K562 (cell line): ENCODE measurements at regions not wholly inside any gene's neighbourhood (a gene's known extent, or its start where the extent isn't known, plus 50 kb on each side); places are given as distances from the start of the nearest gene placed in this dataset.

Experiments used
- BMI1 ChIP-seq: fragments of 150-350 bp; IDR thresholded peaks from 2 replicates; pipeline ENCODE4 v1.6.1; 2014; ENCODE audit warnings: low read length
- CHD2 ChIP-seq: IDR thresholded peaks from 2 replicates; pipeline ENCODE4 v1.6.1; 2011; ENCODE audit warnings: low read depth, low read length
- CREBBP ChIP-seq: IDR thresholded peaks from one replicate; pipeline ENCODE4 v1.6.1; 2012; ENCODE audit warnings: low read depth, mild to moderate bottlenecking, control low read depth, inconsistent platforms, low read length
- HOXB6 ChIP-seq: fragments of 250-450 bp; sonication (Bioruptor Pico); IDR thresholded peaks from 2 replicates; pipeline ENCODE4 v1.5.1; 2022; ENCODE audit warnings: mild to moderate bottlenecking, borderline replicate concordance
- JUN ChIP-seq, 2 experiments: sonication (generic) in 1 of 2; formaldehyde crosslinking in 1 of 2; IDR thresholded peaks; 2 replicates each; pipeline versions ENCODE4 v1.6.1 to v1.8.0; 2012 to 2022; ENCODE audit warnings: borderline replicate concordance in 2 of 2, mild to moderate bottlenecking in 2 of 2, improper control_type of control experiment in 1 of 2, low read depth in 1 of 2, low read length in 1 of 2, missing genetic modification reagents in 1 of 2
- PBX2 ChIP-seq, 2 experiments: IDR thresholded peaks in 1 of 2; conservative IDR thresholded peaks in 1 of 2; 2 replicates each; pipeline ENCODE4 v1.6.1; 2016; ENCODE audit warnings: low read depth in 2 of 2, mild to moderate bottlenecking in 1 of 2, missing compliant biosample characterization in 1 of 2, missing genetic modification characterization in 1 of 2, moderate library complexity in 1 of 2
- SMAD4 ChIP-seq: fragments of 250-450 bp; sonication (Bioruptor Pico); conservative IDR thresholded peaks from 2 replicates; pipeline ENCODE4 v1.8.0; 2021; ENCODE audit warnings: inconsistent platforms, mild to moderate bottlenecking, moderate library complexity
- SMARCE1 ChIP-seq: fragments of 450-650 bp; IDR thresholded peaks from 2 replicates; pipeline ENCODE4 v1.7.1; 2016; ENCODE audit warnings: mild to moderate bottlenecking
- SRF ChIP-seq, 2 experiments: fragments of 250-450, 450-650 bp in 1 of 2; sonication (Bioruptor Pico) in 1 of 2; sonication (generic) in 1 of 2; formaldehyde crosslinking; IDR thresholded peaks; 2 replicates each; pipeline versions ENCODE4 v1.5.0 to v1.5.1; 2020 to 2022; ENCODE audit warnings: mild to moderate bottlenecking in 1 of 2, missing genetic modification reagents in 1 of 2
- ZNF184 ChIP-seq: sonication (generic); formaldehyde crosslinking; IDR thresholded peaks from 2 replicates; pipeline ENCODE4 v1.5.0; 2020; ENCODE audit warnings: missing genetic modification reagents

- TF ChIP-seq CREBBP (no peak), CHD2 (no peak), HOXB6 (CRISPR knock-in tag) (no peak), BMI1 (no peak), JUN (IDR thresholded peaks at IDR 0.05; ENCODE audit: borderline replicate concordance, low read depth, low read length) (no peak), JUN (CRISPR knock-in tag; IDR thresholded peaks at IDR 0.05; ENCODE audit: borderline replicate concordance) (no peak), PBX2 (CRISPR knock-in tag; IDR thresholded peaks at IDR 0.05; ENCODE audit: low read depth) (no peak), PBX2 (tag; conservative IDR thresholded peaks at IDR 0.05; ENCODE audit: low read depth) (no peak), SRF (CRISPR knock-in tag; IDR thresholded peaks at IDR 0.05) (no peak), SMARCE1 (no peak), ZNF184 (no peak), SMAD4 (CRISPR knock-in tag) (no peak)
Measured at GRCh38 chr14:83568141-83568540, 1961.8 kb upstream of the FLRT2 start (continued).
